Ishikawa (cell line): ENCODE measurements at regions not wholly inside any gene's neighbourhood (a gene's known extent, or its start where the extent isn't known, plus 50 kb on each side); places are given as distances from the start of the nearest gene placed in this dataset.

ENCODE experiments used
- CEBPB ChIP-seq: IDR thresholded peaks from 2 replicates; pipeline ENCODE4 v1.6.1; 2012
- CREB1 ChIP-seq: IDR thresholded peaks from 2 replicates; pipeline ENCODE4 v1.6.1; 2012; ENCODE audit warnings: low read depth
- EGR1 ChIP-seq: IDR thresholded peaks from 2 replicates; pipeline ENCODE4 v1.6.1; 2012
- EP300 ChIP-seq: IDR thresholded peaks from 2 replicates; pipeline ENCODE4 v1.6.1; 2012; ENCODE audit warnings: borderline replicate concordance
- FOXM1 ChIP-seq: IDR thresholded peaks from 2 replicates; pipeline ENCODE4 v1.6.1; 2012; ENCODE audit warnings: low read depth, borderline replicate concordance
- NFIC ChIP-seq: IDR thresholded peaks from 2 replicates; pipeline ENCODE4 v1.6.1; 2012
- RAD21 ChIP-seq: IDR thresholded peaks from 2 replicates; pipeline ENCODE4 v1.6.1; 2012; ENCODE audit warnings: low read depth
- TAF1 ChIP-seq: IDR thresholded peaks from 2 replicates; pipeline ENCODE4 v1.6.1; 2012; ENCODE audit warnings: low read depth, mild to moderate bottlenecking
- TCF12 ChIP-seq: IDR thresholded peaks from 2 replicates; pipeline ENCODE4 v1.6.1; 2012; ENCODE audit warnings: low read depth
- TEAD4 ChIP-seq: IDR thresholded peaks from 2 replicates; pipeline ENCODE4 v1.6.1; 2012
- YY1 ChIP-seq: IDR thresholded peaks from 2 replicates; pipeline ENCODE4 v1.6.1; 2012; ENCODE audit warnings: low read depth
- ZBTB7A ChIP-seq: IDR thresholded peaks from 2 replicates; pipeline ENCODE4 v1.6.1; 2012; ENCODE audit warnings: low read depth
- TF ChIP-seq, protein P1 (sequence below): IDR thresholded peaks from 2 replicates; pipeline ENCODE4 v1.6.1; 2012
- TF ChIP-seq, protein P2 (sequence below): IDR thresholded peaks from 2 replicates; pipeline ENCODE4 v1.6.1; 2012; ENCODE audit warnings: low read depth, mild to moderate bottlenecking
- TF ChIP-seq, protein P3 (sequence below): IDR thresholded peaks from 2 replicates; pipeline ENCODE4 v1.6.1; 2012

GRCh38 chr13:80823472-80823871, 482.5 kb upstream of the SPRY2 start:
- TF ChIP-seq FOXM1 (no peak), CEBPB (no peak), TCF12 (no peak), CREB1 (no peak), EP300 (no peak), TEAD4 (no peak), ZBTB7A (no peak), YY1 (no peak), EGR1 (no peak)
- TF ChIP-seq, protein P1, sequence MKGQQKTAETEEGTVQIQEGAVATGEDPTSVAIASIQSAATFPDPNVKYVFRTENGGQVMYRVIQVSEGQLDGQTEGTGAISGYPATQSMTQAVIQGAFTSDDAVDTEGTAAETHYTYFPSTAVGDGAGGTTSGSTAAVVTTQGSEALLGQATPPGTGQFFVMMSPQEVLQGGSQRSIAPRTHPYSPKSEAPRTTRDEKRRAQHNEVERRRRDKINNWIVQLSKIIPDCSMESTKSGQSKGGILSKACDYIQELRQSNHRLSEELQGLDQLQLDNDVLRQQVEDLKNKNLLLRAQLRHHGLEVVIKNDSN: no peak
- TF ChIP-seq, protein P2, sequence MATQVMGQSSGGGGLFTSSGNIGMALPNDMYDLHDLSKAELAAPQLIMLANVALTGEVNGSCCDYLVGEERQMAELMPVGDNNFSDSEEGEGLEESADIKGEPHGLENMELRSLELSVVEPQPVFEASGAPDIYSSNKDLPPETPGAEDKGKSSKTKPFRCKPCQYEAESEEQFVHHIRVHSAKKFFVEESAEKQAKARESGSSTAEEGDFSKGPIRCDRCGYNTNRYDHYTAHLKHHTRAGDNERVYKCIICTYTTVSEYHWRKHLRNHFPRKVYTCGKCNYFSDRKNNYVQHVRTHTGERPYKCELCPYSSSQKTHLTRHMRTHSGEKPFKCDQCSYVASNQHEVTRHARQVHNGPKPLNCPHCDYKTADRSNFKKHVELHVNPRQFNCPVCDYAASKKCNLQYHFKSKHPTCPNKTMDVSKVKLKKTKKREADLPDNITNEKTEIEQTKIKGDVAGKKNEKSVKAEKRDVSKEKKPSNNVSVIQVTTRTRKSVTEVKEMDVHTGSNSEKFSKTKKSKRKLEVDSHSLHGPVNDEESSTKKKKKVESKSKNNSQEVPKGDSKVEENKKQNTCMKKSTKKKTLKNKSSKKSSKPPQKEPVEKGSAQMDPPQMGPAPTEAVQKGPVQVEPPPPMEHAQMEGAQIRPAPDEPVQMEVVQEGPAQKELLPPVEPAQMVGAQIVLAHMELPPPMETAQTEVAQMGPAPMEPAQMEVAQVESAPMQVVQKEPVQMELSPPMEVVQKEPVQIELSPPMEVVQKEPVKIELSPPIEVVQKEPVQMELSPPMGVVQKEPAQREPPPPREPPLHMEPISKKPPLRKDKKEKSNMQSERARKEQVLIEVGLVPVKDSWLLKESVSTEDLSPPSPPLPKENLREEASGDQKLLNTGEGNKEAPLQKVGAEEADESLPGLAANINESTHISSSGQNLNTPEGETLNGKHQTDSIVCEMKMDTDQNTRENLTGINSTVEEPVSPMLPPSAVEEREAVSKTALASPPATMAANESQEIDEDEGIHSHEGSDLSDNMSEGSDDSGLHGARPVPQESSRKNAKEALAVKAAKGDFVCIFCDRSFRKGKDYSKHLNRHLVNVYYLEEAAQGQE: no peak

- TF ChIP-seq NFIC: no peak
- TF ChIP-seq EGR1: no peak
- no peak for TF ChIP-seq TAF1
- TF ChIP-seq CEBPB: no peak
- TF ChIP-seq, protein P1: no peak
- no peak for TF ChIP-seq FOXM1
Observed at GRCh38 chr13:80821466-80821865, 480.5 kb upstream of the SPRY2 start.

DNA sequence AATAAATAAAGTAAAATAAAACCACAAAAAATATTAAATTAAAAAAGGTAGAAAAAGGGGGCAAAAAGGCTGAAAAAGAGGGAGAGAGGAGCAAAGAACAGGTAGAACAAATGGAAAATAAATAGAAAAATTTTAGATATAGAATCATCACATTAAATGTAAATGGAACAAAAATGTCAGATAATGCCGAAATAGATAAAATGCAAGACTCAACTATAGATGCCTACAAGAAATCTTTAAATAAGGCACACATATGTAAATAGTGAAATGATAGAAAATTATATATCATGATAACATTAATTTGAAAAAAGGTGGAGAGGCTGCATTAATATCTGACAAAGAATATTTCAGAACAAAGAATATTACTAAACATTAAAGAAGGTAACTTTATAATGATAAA, 477.1 kb upstream of the SPRY2 start:
- TF ChIP-seq EP300: no peak
- no peak for TF ChIP-seq RAD21
- no peak for TF ChIP-seq FOXM1
- no peak for TF ChIP-seq CREB1
- no peak for TF ChIP-seq TCF12
- TF ChIP-seq, protein P3, sequence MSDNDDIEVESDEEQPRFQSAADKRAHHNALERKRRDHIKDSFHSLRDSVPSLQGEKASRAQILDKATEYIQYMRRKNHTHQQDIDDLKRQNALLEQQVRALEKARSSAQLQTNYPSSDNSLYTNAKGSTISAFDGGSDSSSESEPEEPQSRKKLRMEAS: no peak
- no peak for TF ChIP-seq NFIC
- TF ChIP-seq EGR1: no peak
- TF ChIP-seq, protein P2: no peak
- TF ChIP-seq, protein P1: no peak
- no peak for TF ChIP-seq TEAD4
- no peak for TF ChIP-seq YY1
- no peak for TF ChIP-seq ZBTB7A
- no peak for TF ChIP-seq TAF1
- no peak for TF ChIP-seq CEBPB

GRCh38 chr13:80814541-80814940, 473.6 kb upstream of the SPRY2 start:
- TF ChIP-seq ZBTB7A: no peak
- TF ChIP-seq CREB1: no peak
- TF ChIP-seq, protein P2: no peak
- no peak for TF ChIP-seq CEBPB
- no peak for TF ChIP-seq TAF1
- TF ChIP-seq, protein P3: no peak
- no peak for TF ChIP-seq NFIC
- no peak for TF ChIP-seq EP300
- TF ChIP-seq TCF12: no peak
